ENCODE measurements at regions not wholly inside any gene's neighbourhood (a gene's known extent, or its start where the extent isn't known, plus 50 kb on each side); places are given as distances from the start of the nearest gene placed in this dataset.
"Not testable (repeated sequence)": the region's sequence is repeated elsewhere in the genome, so short reads cannot be mapped to it uniquely, and the experiment has no call there.

DNA sequence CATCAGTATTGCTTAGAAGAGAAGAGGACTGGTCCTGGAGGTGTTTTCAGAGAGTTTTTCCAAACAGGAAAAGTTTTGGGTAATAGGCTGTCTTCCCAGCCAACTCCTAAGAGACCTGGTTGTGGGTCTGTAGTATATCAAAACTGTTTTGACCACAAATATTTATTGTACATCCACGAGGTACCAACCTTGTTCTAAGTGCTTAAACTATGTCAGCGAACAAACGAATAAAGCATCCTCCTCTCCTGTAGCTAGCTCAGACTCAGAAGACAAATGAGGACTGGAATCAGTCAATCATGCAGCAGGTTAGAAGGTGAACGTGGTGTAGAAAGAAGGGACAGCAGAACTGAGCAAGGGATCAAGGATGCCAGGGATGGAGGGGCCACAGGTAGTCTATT lies 61.6 kb upstream of the MKI67 start:
- DNase-seq (no peak), ATAC-seq (no peak)
- Histone ChIP-seq H3K4me3 (no peak overlapping the region), H3K9me3 (no peaks in the 10 kb centered on the region), H3K4me1 (no peaks in the 10 kb centered on the region), H3K27me3 (no peaks in the 10 kb centered on the region), H3K36me3 (no peaks in the 10 kb centered on the region), H3K27ac (no peak overlapping the region)
- intact Hi-C loops (cut with DNase I), result no loop called here
- WGBS (ENCODE audit: insufficient coverage, low coverage, low lambda C conversion rate, missing lambda C conversion rate), result 51% methylated on average over 4 of the region's 4 CpGs
- TF ChIP-seq POLR2A (IDR thresholded peaks at IDR 0.05), result no peak
- TF ChIP-seq, protein P1, sequence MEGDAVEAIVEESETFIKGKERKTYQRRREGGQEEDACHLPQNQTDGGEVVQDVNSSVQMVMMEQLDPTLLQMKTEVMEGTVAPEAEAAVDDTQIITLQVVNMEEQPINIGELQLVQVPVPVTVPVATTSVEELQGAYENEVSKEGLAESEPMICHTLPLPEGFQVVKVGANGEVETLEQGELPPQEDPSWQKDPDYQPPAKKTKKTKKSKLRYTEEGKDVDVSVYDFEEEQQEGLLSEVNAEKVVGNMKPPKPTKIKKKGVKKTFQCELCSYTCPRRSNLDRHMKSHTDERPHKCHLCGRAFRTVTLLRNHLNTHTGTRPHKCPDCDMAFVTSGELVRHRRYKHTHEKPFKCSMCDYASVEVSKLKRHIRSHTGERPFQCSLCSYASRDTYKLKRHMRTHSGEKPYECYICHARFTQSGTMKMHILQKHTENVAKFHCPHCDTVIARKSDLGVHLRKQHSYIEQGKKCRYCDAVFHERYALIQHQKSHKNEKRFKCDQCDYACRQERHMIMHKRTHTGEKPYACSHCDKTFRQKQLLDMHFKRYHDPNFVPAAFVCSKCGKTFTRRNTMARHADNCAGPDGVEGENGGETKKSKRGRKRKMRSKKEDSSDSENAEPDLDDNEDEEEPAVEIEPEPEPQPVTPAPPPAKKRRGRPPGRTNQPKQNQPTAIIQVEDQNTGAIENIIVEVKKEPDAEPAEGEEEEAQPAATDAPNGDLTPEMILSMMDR (IDR thresholded peaks at IDR 0.05), result no peak

- intact Hi-C loops (cut with DNase I), result no loop called here
- H3K36me3 ChIP-seq, result no peaks in the 10 kb centered on the region
- H3K4me1 ChIP-seq, result no peaks in the 10 kb centered on the region
- H3K9me3 ChIP-seq, result no peaks in the 10 kb centered on the region
- DNase-seq, result no peak
- WGBS (ENCODE audit: insufficient coverage, low coverage, low lambda C conversion rate, missing lambda C conversion rate), result 60% methylated on average over 4 of the region's 4 CpGs
- no peak for ATAC-seq
- TF ChIP-seq POLR2A (IDR thresholded peaks at IDR 0.05), result no peak
- TF ChIP-seq, protein P1 (IDR thresholded peaks at IDR 0.05), result no peak
- H3K27me3 ChIP-seq, result no peaks in the 10 kb centered on the region
- no peak overlapping the region for H3K4me3 ChIP-seq
- no peak overlapping the region for H3K27ac ChIP-seq
These were observed 63.0 kb upstream of the MKI67 start for GRCh38 chr10:128189176-128189575.

- TF ChIP-seq, protein P1 (IDR thresholded peaks at IDR 0.05), result no peak
- no peak for TF ChIP-seq POLR2A (IDR thresholded peaks at IDR 0.05)
- Histone ChIP-seq H3K36me3 (no peaks in the 10 kb centered on the region), H3K9me3 (no peaks in the 10 kb centered on the region), H3K4me1 (no peaks in the 10 kb centered on the region), H3K27me3 (no peaks in the 10 kb centered on the region), H3K4me3 (no peak overlapping the region), H3K27ac (no peak overlapping the region)
- 90% methylated on average over 3 of the region's 5 CpGs for WGBS (ENCODE audit: insufficient coverage, low coverage, low lambda C conversion rate, missing lambda C conversion rate)
- intact Hi-C loops (cut with DNase I), result no loop called here
- no peak for ATAC-seq
- no peak for DNase-seq
These were observed 65.6 kb upstream of the MKI67 start for GRCh38 chr10:128191847-128192246.

GRCh38 chr10:128201826-128202225 lies 75.6 kb upstream of the MKI67 start:
- WGBS (ENCODE audit: insufficient coverage, low coverage, low lambda C conversion rate, missing lambda C conversion rate), result 94% methylated on average over 2 of the region's 2 CpGs
- H3K27ac ChIP-seq; H3K4me1 ChIP-seq; H3K27me3 ChIP-seq; DNase-seq; H3K4me3 ChIP-seq; ATAC-seq; H3K9me3 ChIP-seq; intact Hi-C loops (cut with DNase I); H3K36me3 ChIP-seq: not testable (repeated sequence)

DNA sequence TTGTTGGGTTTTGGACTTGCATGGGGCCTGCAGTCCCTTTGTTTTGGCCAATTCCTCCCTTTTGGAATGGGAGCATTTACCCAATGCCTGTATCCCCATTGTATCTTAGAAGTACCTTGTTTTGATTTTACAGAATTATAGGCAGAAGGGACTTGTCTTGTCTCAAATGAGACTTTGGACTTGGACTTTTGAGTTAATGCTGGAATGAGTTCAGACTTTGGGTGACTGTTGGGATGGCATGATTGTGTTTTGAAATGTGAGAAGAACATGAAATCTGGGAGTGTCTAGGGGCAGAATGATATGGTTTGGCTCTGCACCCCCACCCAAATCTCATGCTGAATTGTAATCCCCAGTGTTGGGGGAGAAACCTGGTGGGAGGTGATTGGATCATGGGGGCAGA lies 76.8 kb upstream of the MKI67 start:
- peaks cover 0 to 4% (median 0%) of the 10 kb centered on the region in 4 donors for H3K4me1 ChIP-seq
- DNase-seq (no peak), ATAC-seq (peak in 1 of 4 donors; percentile 30)
- no peaks in the 10 kb centered on the region for H3K9me3 ChIP-seq
- H3K36me3 ChIP-seq, result no peaks in the 10 kb centered on the region
- H3K27me3 ChIP-seq, result no peaks in the 10 kb centered on the region
- TF ChIP-seq POLR2A (IDR thresholded peaks at IDR 0.05), result no peak
- TF ChIP-seq, protein P1 (IDR thresholded peaks at IDR 0.05), result no peak
- no peak overlapping the region for H3K4me3 ChIP-seq
- intact Hi-C loops (cut with DNase I), result no loop called here
- H3K27ac ChIP-seq, result no peak overlapping the region

DNA sequence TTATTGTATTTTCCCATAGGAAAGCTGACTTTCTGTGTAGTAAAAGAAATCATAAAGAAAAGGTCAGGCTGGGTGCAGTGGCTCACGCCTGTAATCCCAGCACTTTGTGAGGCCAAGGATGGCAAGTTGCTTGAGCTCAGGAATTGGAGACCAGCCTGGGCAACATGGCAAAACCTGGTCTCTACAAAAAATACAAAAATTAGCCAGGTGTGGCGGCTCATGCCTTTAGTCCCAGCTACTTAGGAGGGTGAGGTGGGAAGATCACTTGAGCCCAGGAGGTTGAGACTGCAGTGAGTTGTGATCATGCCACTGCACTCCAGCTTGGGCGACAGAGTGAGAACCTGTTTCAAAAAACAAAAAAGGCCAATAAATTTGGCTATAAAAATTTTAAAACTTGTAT lies 79.4 kb upstream of the MKI67 start:
- DNase-seq; H3K4me1 ChIP-seq; H3K9me3 ChIP-seq; ATAC-seq; H3K27ac ChIP-seq; intact Hi-C loops (cut with DNase I); H3K4me3 ChIP-seq; H3K36me3 ChIP-seq; H3K27me3 ChIP-seq: not testable (repeated sequence)
- 89% methylated on average over 3 of the region's 3 CpGs for WGBS (ENCODE audit: insufficient coverage, low coverage, low lambda C conversion rate, missing lambda C conversion rate)
